Coronary artery (tissue), 2 donors: ENCODE measurements at regions not wholly inside any gene's neighbourhood (a gene's known extent, or its start where the extent isn't known, plus 50 kb on each side); places are given as distances from the start of the nearest gene placed in this dataset.

Experiments
- DNase-seq: peaks from one replicate; pipeline ENCODE4 v3.0.0-alpha.2; 2017; ENCODE audit warnings: low spot score
- H3K27ac ChIP-seq, 2 donors: fragments of 200-600 bp; sonication (generic); one replicate each; pipeline ENCODE4 v1.5.1; 2016 to 2019
- H3K4me3 ChIP-seq: fragments of 200-600 bp; sonication (generic); 2 replicates; pipeline ENCODE4 v1.5.1; 2016; ENCODE audit warnings: mild to moderate bottlenecking, moderate library complexity
- CTCF ChIP-seq: fragments of 200-600 bp; sonication (generic); IDR thresholded peaks from one replicate; pipeline ENCODE4 v1.5.1; 2019; ENCODE audit warnings: antibody characterized with exemption

GRCh38 chr12:114237230-114237629 lies 168.7 kb downstream of the TBX5 start:
- no peak for TF ChIP-seq CTCF
- Histone ChIP-seq H3K4me3 (no peak overlapping the region), H3K27ac (no peak overlapping the region)
- no peak for DNase-seq

GRCh38 chr12:114232187-114232586 lies 173.8 kb downstream of the TBX5 start:
- TF ChIP-seq CTCF = no peak
- DNase-seq = no peak
- Histone ChIP-seq H3K27ac (no peak overlapping the region), H3K4me3 (no peak overlapping the region)

- H3K27ac ChIP-seq = no peak overlapping the region
- DNase-seq = no peak
- TF ChIP-seq CTCF = no peak
Measured at GRCh38 chr12:114229150-114229549, 176.8 kb downstream of the TBX5 start.

GRCh38 chr12:114226241-114226928 lies 179.6 kb downstream of the TBX5 start:
- Histone ChIP-seq H3K27ac (no peak overlapping the region), H3K4me3 (no peak overlapping the region)
- no peak for TF ChIP-seq CTCF
- no peak for DNase-seq

More at GRCh38 chr12:114229150-114229549, 176.8 kb downstream of the TBX5 start:
- H3K4me3 ChIP-seq = no peak overlapping the region

- no peak overlapping the region for H3K27ac ChIP-seq
- DNase-seq = no peak
- H3K4me3 ChIP-seq = no peak overlapping the region
- no peak for TF ChIP-seq CTCF
Measured at GRCh38 chr12:114221957-114222630, 183.8 kb downstream of the TBX5 start.

GRCh38 chr12:114221136-114221833 lies 184.7 kb downstream of the TBX5 start:
- H3K27ac ChIP-seq = no peak overlapping the region
- H3K4me3 ChIP-seq = no peak overlapping the region
- DNase-seq = no peak
- no peak for TF ChIP-seq CTCF
